Astrocyte (in vitro differentiated cells and primary cell): ENCODE measurements at regions not wholly inside any gene's neighbourhood (a gene's known extent, or its start where the extent isn't known, plus 50 kb on each side); places are given as distances from the start of the nearest gene placed in this dataset.

Source experiments
- DNase-seq: peaks from one replicate; pipeline ENCODE4 v3.0.0-alpha.2; 2010; ENCODE audit warnings: low read depth
- FAIRE-seq: peaks from 2 replicates; lab custom pipeline; 2011; peaks lifted over from hg19 to GRCh38; lab: Jason Lieb, UNC
- H2AFZ ChIP-seq: 2 replicates; pipeline ENCODE4 v1.6.0; 2012; ENCODE audit warnings: low read depth, low read length, inconsistent platforms
- H3K27ac ChIP-seq: 2 replicates; pipeline ENCODE4 v1.5.1; 2011; ENCODE audit warnings: low read depth, low read length, inconsistent platforms
- H3K27me3 ChIP-seq: 2 replicates; pipeline ENCODE4 v1.6.0; 2011; ENCODE audit warnings: low read length, inconsistent platforms; ENCODE audit not compliant: insufficient read depth
- H3K36me3 ChIP-seq: 2 replicates; pipeline ENCODE4 v1.5.1; 2011; ENCODE audit warnings: low read length, inconsistent platforms; ENCODE audit not compliant: insufficient read depth
- H3K4me1 ChIP-seq: 2 replicates; pipeline ENCODE4 v1.5.1; 2011; ENCODE audit warnings: low read length, inconsistent platforms; ENCODE audit not compliant: insufficient read depth
- H3K4me2 ChIP-seq: 2 replicates; pipeline ENCODE4 v1.6.0; 2012; ENCODE audit warnings: low read length, inconsistent platforms
- H3K4me3 ChIP-seq: 2 replicates; pipeline ENCODE4 v1.5.1; 2011; ENCODE audit warnings: low read depth, mild to moderate bottlenecking, low read length, inconsistent platforms; ENCODE audit not compliant: insufficient read depth
- H3K79me2 ChIP-seq: 2 replicates; pipeline ENCODE4 v1.6.0; 2012; ENCODE audit warnings: mild to moderate bottlenecking, low read length, inconsistent platforms; ENCODE audit not compliant: insufficient read depth
- H3K9ac ChIP-seq: 2 replicates; pipeline ENCODE4 v1.6.0; 2012; ENCODE audit warnings: mild to moderate bottlenecking, low read length, inconsistent platforms
- H3K9me3 ChIP-seq: 2 replicates; pipeline ENCODE4 v1.5.1; 2012; ENCODE audit warnings: low read depth, mild to moderate bottlenecking, low read length, inconsistent platforms; ENCODE audit not compliant: insufficient read depth
- H4K20me1 ChIP-seq: 2 replicates; pipeline ENCODE4 v1.6.0; 2012; ENCODE audit warnings: low read length, inconsistent platforms; ENCODE audit not compliant: insufficient read depth
- H3K27ac Mint-ChIP-seq: one replicate; pipeline ENCODE4 v1.8.0; 2021; ENCODE audit warnings: mild to moderate bottlenecking, mixed read lengths; ENCODE audit not compliant: unreplicated experiment
- H3K27me3 Mint-ChIP-seq: one replicate; pipeline ENCODE4 v1.8.0; 2021; ENCODE audit warnings: low read depth, mixed read lengths; ENCODE audit not compliant: unreplicated experiment
- H3K36me3 Mint-ChIP-seq: one replicate; pipeline ENCODE4 v1.8.0; 2021; ENCODE audit warnings: low read depth, mixed read lengths; ENCODE audit not compliant: unreplicated experiment
- H3K4me1 Mint-ChIP-seq: one replicate; pipeline ENCODE4 v1.8.0; 2021; ENCODE audit warnings: low read depth, mixed read lengths; ENCODE audit not compliant: unreplicated experiment
- H3K4me3 Mint-ChIP-seq: one replicate; pipeline ENCODE4 v1.8.0; 2021; ENCODE audit warnings: mild to moderate bottlenecking, moderate library complexity, mixed read lengths; ENCODE audit not compliant: unreplicated experiment
- H3K9me3 Mint-ChIP-seq: one replicate; pipeline ENCODE4 v1.8.0; 2021; ENCODE audit warnings: mild to moderate bottlenecking, mixed read lengths; ENCODE audit not compliant: unreplicated experiment
- EZH2 ChIP-seq: IDR thresholded peaks from 2 replicates; pipeline ENCODE4 v1.6.1; 2012; ENCODE audit warnings: mild to moderate bottlenecking, low read length, inconsistent platforms; ENCODE audit not compliant: insufficient read depth
- TF ChIP-seq, protein P1 (sequence below): IDR thresholded peaks from 2 replicates; pipeline ENCODE4 v1.5.1; 2011; ENCODE audit warnings: low read depth, mild to moderate bottlenecking, inconsistent platforms, low read length, moderate library complexity; ENCODE audit not compliant: insufficient read depth

- no peak overlapping the region for H3K27ac Mint-ChIP-seq
- H3K4me2 ChIP-seq, result no peak overlapping the region
- H4K20me1 ChIP-seq, result no peaks in the 10 kb centered on the region
- FAIRE-seq (no peak), DNase-seq (no peak)
- no peaks in the 10 kb centered on the region for H3K79me2 ChIP-seq
- H3K27me3 Mint-ChIP-seq, result no peaks in the 10 kb centered on the region
- H3K4me3 ChIP-seq, result no peak overlapping the region
- H3K36me3 Mint-ChIP-seq, result no peaks in the 10 kb centered on the region
- no peaks in the 10 kb centered on the region for H3K27me3 ChIP-seq
- no peak overlapping the region for H3K27ac ChIP-seq
- H2AFZ ChIP-seq, result no peak overlapping the region
- H3K4me1 Mint-ChIP-seq, result peaks cover 2% of the 10 kb centered on the region
- TF ChIP-seq, protein P1, sequence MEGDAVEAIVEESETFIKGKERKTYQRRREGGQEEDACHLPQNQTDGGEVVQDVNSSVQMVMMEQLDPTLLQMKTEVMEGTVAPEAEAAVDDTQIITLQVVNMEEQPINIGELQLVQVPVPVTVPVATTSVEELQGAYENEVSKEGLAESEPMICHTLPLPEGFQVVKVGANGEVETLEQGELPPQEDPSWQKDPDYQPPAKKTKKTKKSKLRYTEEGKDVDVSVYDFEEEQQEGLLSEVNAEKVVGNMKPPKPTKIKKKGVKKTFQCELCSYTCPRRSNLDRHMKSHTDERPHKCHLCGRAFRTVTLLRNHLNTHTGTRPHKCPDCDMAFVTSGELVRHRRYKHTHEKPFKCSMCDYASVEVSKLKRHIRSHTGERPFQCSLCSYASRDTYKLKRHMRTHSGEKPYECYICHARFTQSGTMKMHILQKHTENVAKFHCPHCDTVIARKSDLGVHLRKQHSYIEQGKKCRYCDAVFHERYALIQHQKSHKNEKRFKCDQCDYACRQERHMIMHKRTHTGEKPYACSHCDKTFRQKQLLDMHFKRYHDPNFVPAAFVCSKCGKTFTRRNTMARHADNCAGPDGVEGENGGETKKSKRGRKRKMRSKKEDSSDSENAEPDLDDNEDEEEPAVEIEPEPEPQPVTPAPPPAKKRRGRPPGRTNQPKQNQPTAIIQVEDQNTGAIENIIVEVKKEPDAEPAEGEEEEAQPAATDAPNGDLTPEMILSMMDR, result no peak
- TF ChIP-seq EZH2, result no peak
- H3K36me3 ChIP-seq, result no peaks in the 10 kb centered on the region
- no peaks in the 10 kb centered on the region for H3K9me3 ChIP-seq
- no peaks in the 10 kb centered on the region for H3K9me3 Mint-ChIP-seq
- no peak overlapping the region for H3K9ac ChIP-seq
- no peak overlapping the region for H3K4me3 Mint-ChIP-seq
- H3K4me1 ChIP-seq, result no peaks in the 10 kb centered on the region
Measured at GRCh38 chr3:107077391-107077790, 299.8 kb upstream of the CCDC54 start.

DNA sequence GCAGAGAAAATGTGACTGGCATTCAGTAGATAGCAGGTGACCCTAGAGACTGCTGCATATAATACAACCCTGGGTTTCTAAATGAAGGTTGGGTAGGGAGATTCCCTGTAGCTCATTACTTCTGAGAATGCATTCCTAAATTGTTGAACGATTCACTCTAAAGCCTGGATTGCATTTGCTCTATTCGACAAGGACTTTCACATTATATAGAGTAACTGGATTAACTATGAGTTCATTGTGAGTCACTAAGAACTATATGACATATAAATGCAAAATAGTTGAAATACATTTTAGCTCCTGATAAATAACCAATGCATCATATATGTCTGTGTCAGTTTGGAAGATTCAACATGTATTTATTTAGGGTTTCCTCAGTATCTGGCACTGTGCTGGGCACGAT, 294.7 kb upstream of the CCDC54 start:
- Histone ChIP-seq H3K36me3 (no peaks in the 10 kb centered on the region), H3K79me2 (no peaks in the 10 kb centered on the region), H3K27ac (no peak overlapping the region), H3K4me1 (no peaks in the 10 kb centered on the region), H3K9ac (no peak overlapping the region), H3K4me2 (no peak overlapping the region), H3K4me3 (no peak overlapping the region), H3K9me3 (no peaks in the 10 kb centered on the region), H2AFZ (no peak overlapping the region), H4K20me1 (no peaks in the 10 kb centered on the region), H3K27me3 (no peaks in the 10 kb centered on the region)
- Mint-ChIP-seq H3K27me3 (no peaks in the 10 kb centered on the region), H3K27ac (no peak overlapping the region), H3K9me3 (no peaks in the 10 kb centered on the region), H3K4me3 (no peak overlapping the region), H3K4me1 (peaks cover 2% of the 10 kb centered on the region), H3K36me3 (no peaks in the 10 kb centered on the region)
- TF ChIP-seq, protein P1, result no peak
- no peak for TF ChIP-seq EZH2
- DNase-seq (no peak), FAIRE-seq (no peak)

GRCh38 chr3:107085261-107085660, 292.0 kb upstream of the CCDC54 start:
- Histone ChIP-seq H3K36me3 (no peaks in the 10 kb centered on the region), H3K4me2 (no peak overlapping the region), H3K4me1 (no peaks in the 10 kb centered on the region), H3K79me2 (no peaks in the 10 kb centered on the region), H3K27me3 (no peaks in the 10 kb centered on the region), H3K9ac (no peak overlapping the region), H2AFZ (no peak overlapping the region), H3K9me3 (no peaks in the 10 kb centered on the region), H4K20me1 (no peaks in the 10 kb centered on the region), H3K4me3 (no peak overlapping the region), H3K27ac (no peak overlapping the region)
- DNase-seq, result peak; percentile 85
- Mint-ChIP-seq H3K4me3 (no peak overlapping the region), H3K4me1 (peaks cover 2% of the 10 kb centered on the region), H3K36me3 (no peaks in the 10 kb centered on the region), H3K9me3 (no peaks in the 10 kb centered on the region), H3K27me3 (no peaks in the 10 kb centered on the region), H3K27ac (no peak overlapping the region)
- TF ChIP-seq EZH2, result no peak
- TF ChIP-seq, protein P1, result no peak
- peak; percentile 34 for FAIRE-seq
